Hematopoietic multipotent progenitor cell treated with erythropoietin and hydrocortisone succinate and interleukin-3 and kit ligand, for 15 days (in vitro differentiated cells): ENCODE measurements at regions not wholly inside any gene's neighbourhood (a gene's known extent, or its start where the extent isn't known, plus 50 kb on each side); places are given as distances from the start of the nearest gene placed in this dataset.

Experiments used
- DNase-seq: peaks from one replicate; pipeline ENCODE4 v3.0.0-alpha.2; 2015; ENCODE audit warnings: low spot score

GRCh38 chr18:78071166-78071710 is 821.6 kb downstream of the GALR1 start:
- DNase-seq = no peak

- no peak for DNase-seq
Measured at GRCh38 chr18:78071776-78072175, 822.1 kb downstream of the GALR1 start.

- no peak for DNase-seq
Measured at GRCh38 chr18:78072375-78072774, 822.7 kb downstream of the GALR1 start.

- DNase-seq = no peak
Measured at GRCh38 chr18:78073275-78073674, 823.6 kb downstream of the GALR1 start.

GRCh38 chr18:78074400-78075020 is 824.9 kb downstream of the GALR1 start:
- DNase-seq = no peak

- DNase-seq = no peak
Measured at GRCh38 chr18:78080081-78080480, 830.4 kb downstream of the GALR1 start.

GRCh38 chr18:78080761-78081160 is 831.1 kb downstream of the GALR1 start:
- no peak for DNase-seq

GRCh38 chr18:78082816-78083215 is 833.2 kb downstream of the GALR1 start:
- DNase-seq = no peak

GRCh38 chr18:78085241-78086185 is 835.9 kb downstream of the GALR1 start:
- DNase-seq = no peak

GRCh38 chr18:78086931-78087330 is 837.3 kb downstream of the GALR1 start:
- no peak for DNase-seq

- no peak for DNase-seq
Measured at GRCh38 chr18:78087338-78087737, 837.7 kb downstream of the GALR1 start.

GRCh38 chr18:78090584-78090983 is 840.9 kb downstream of the GALR1 start:
- no peak for DNase-seq

- no peak for DNase-seq
Measured at GRCh38 chr18:78092901-78093300, 843.3 kb downstream of the GALR1 start.

- no peak for DNase-seq
Measured at GRCh38 chr18:78099979-78100588, 850.4 kb downstream of the GALR1 start.

GRCh38 chr18:78101091-78101490 is 851.4 kb downstream of the GALR1 start:
- DNase-seq = no peak

- no peak for DNase-seq
Measured at GRCh38 chr18:78102135-78102534, 852.5 kb downstream of the GALR1 start.

GRCh38 chr18:78105611-78106010 is 856.0 kb downstream of the GALR1 start:
- DNase-seq = no peak

GRCh38 chr18:78106946-78107345 is 857.3 kb downstream of the GALR1 start:
- no peak for DNase-seq

GRCh38 chr18:78107363-78107762 is 857.7 kb downstream of the GALR1 start:
- no peak for DNase-seq

GRCh38 chr18:78108554-78108953 is 858.9 kb downstream of the GALR1 start:
- DNase-seq = no peak

- DNase-seq = no peak
Measured at GRCh38 chr18:78113136-78113939, 863.7 kb downstream of the GALR1 start.

GRCh38 chr18:78113940-78114251 is 864.2 kb downstream of the GALR1 start:
- DNase-seq = no peak
